Sigmoid colon (tissue), 6 donors: ENCODE measurements at regions not wholly inside any gene's neighbourhood (a gene's known extent, or its start where the extent isn't known, plus 50 kb on each side); places are given as distances from the start of the nearest gene placed in this dataset.

ENCODE experiments used
- DNase-seq: peaks from one replicate; pipeline ENCODE4 v3.0.0-alpha.2; 2019
- H3K27ac ChIP-seq, 4 donors: fragments of 200-600 bp; sonication (generic); one replicate each; pipeline ENCODE4 v1.5.1; 2016 to 2019; ENCODE audit warnings: mild to moderate bottlenecking in 1 of 4
- H3K27me3 ChIP-seq, 3 donors: fragments of 200-600 bp; sonication (generic); one replicate each; pipeline ENCODE4 v1.5.1; 2019; ENCODE audit warnings: mild to moderate bottlenecking in 1 of 3
- H3K36me3 ChIP-seq, 4 donors: fragments of 200-600 bp; sonication (generic); one replicate each; pipeline ENCODE4 v1.5.1; 2016 to 2019
- H3K4me1 ChIP-seq, 4 donors: fragments of 200-600 bp; sonication (generic); one replicate each; pipeline ENCODE4 v1.5.1; 2017 to 2019
- H3K4me3 ChIP-seq, 4 donors: fragments of 200-600 bp; sonication (generic); one replicate each; pipeline ENCODE4 v1.5.1; 2017 to 2019; ENCODE audit warnings: mild to moderate bottlenecking in 2 of 4, moderate library complexity in 1 of 4
- H3K9me3 ChIP-seq, 4 donors: fragments of 200-600 bp in 3 of 4; sonication (generic) in 3 of 4; one replicate each; pipeline versions ENCODE4 v1.5.1 to v1.6.1; 2013 to 2019
- CTCF ChIP-seq, 4 experiments: fragments of 450-650 bp in 3 of 4; fragments of 200-600 bp in 1 of 4; IDR thresholded peaks; one replicate each; pipeline ENCODE4 v1.5.1; 2016 to 2019; ENCODE audit warnings: antibody characterized with exemption in 4 of 4, mild to moderate bottlenecking in 3 of 4, moderate library complexity in 2 of 4
- EP300 ChIP-seq, 4 donors: sonication (generic); formaldehyde crosslinking; IDR thresholded peaks; one replicate each; pipeline ENCODE4 v1.6.1; 2017; ENCODE audit warnings: antibody characterized with exemption in 4 of 4
- POLR2A ChIP-seq, 2 donors: fragments of 450-650 bp; IDR thresholded peaks; one replicate each; pipeline ENCODE4 v1.6.1; 2016; ENCODE audit warnings: antibody characterized with exemption in 2 of 2, mild to moderate bottlenecking in 2 of 2, moderate library complexity in 2 of 2
- POLR2AphosphoS5 ChIP-seq, 4 donors: sonication (generic); formaldehyde crosslinking; IDR thresholded peaks; one replicate each; pipeline ENCODE4 v1.6.1; 2017; ENCODE audit warnings: antibody characterized with exemption in 4 of 4
- WGBS, 2 donors: extraction: QIAGEN DNeasy Blood & Tissue Kit; methylation state at CpG; one replicate each; pipeline ENCODE4 v1.1.7; 2013; 5-methylcytosine and 5-hydroxymethylcytosine counted together
- intact Hi-C: fragments of 100-400 bp; cut with DNase I; formaldehyde crosslinking; loops from one replicate; pipeline ENCODE4 v1.15.1; 2023
- donor health status: healthy with polysubstance abuse.
- donor health status: healthy.

- DNase-seq, result no peak
- intact Hi-C loops, result no loop called here
- 12 to 30% methylated on average over 4 of the region's 4 CpGs for WGBS, 2 donors
- Histone ChIP-seq H3K27me3 (no peaks in the 10 kb centered on the region), H3K9me3 (no peaks in the 10 kb centered on the region), H3K27ac (no peak overlapping the region), H3K4me3 (no peak overlapping the region), H3K36me3 (no peaks in the 10 kb centered on the region), H3K4me1 (no peaks in the 10 kb centered on the region)
- TF ChIP-seq CTCF (IDR thresholded peaks at IDR 0.05) (no peak), POLR2AphosphoS5 (IDR thresholded peaks at IDR 0.05) (no peak), EP300 (IDR thresholded peaks at IDR 0.05) (no peak), POLR2A (IDR thresholded peaks at IDR 0.05) (no peak)
These were observed 256.4 kb upstream of the CDH6 start for GRCh38 chr5:30937070-30937469.

- no peaks in the 10 kb centered on the region for H3K27me3 ChIP-seq
- no peaks in the 10 kb centered on the region for H3K4me1 ChIP-seq
- H3K4me3 ChIP-seq, result no peak overlapping the region
- intact Hi-C loops, result no loop called here
- no peaks in the 10 kb centered on the region for H3K36me3 ChIP-seq
- 82 to 85% methylated on average over 4 of the region's 4 CpGs for WGBS, 2 donors
- no peak overlapping the region for H3K27ac ChIP-seq
- no peak for TF ChIP-seq POLR2AphosphoS5 (IDR thresholded peaks at IDR 0.05)
- TF ChIP-seq CTCF (IDR thresholded peaks at IDR 0.05), result no peak
- no peak for TF ChIP-seq EP300 (IDR thresholded peaks at IDR 0.05)
- TF ChIP-seq POLR2A (IDR thresholded peaks at IDR 0.05), result no peak
- no peak for DNase-seq
- no peaks in the 10 kb centered on the region for H3K9me3 ChIP-seq
These were observed 259.9 kb upstream of the CDH6 start for GRCh38 chr5:30933599-30933998.

- no peaks in the 10 kb centered on the region for H3K9me3 ChIP-seq
- no peak overlapping the region for H3K27ac ChIP-seq
- H3K27me3 ChIP-seq, result no peaks in the 10 kb centered on the region
- intact Hi-C loops, result no loop called here
- H3K4me3 ChIP-seq, result no peak overlapping the region
- 68 to 72% methylated on average over 4 of the region's 4 CpGs for WGBS, 2 donors
- no peaks in the 10 kb centered on the region for H3K4me1 ChIP-seq
- TF ChIP-seq EP300 (IDR thresholded peaks at IDR 0.05) (no peak), POLR2A (IDR thresholded peaks at IDR 0.05) (no peak), POLR2AphosphoS5 (IDR thresholded peaks at IDR 0.05) (no peak), CTCF (IDR thresholded peaks at IDR 0.05) (no peak)
- H3K36me3 ChIP-seq, result no peaks in the 10 kb centered on the region
- no peak for DNase-seq
These were observed 261.0 kb upstream of the CDH6 start for GRCh38 chr5:30932273-30933017.

GRCh38 chr5:30930736-30931135 lies 262.8 kb upstream of the CDH6 start:
- Histone ChIP-seq H3K27ac (no peak overlapping the region), H3K36me3 (no peaks in the 10 kb centered on the region), H3K4me1 (no peaks in the 10 kb centered on the region), H3K4me3 (no peak overlapping the region), H3K27me3 (no peaks in the 10 kb centered on the region), H3K9me3 (no peaks in the 10 kb centered on the region)
- 62 to 63% methylated on average over 2 of the region's 2 CpGs for WGBS, 2 donors
- intact Hi-C loops, result no loop called here
- DNase-seq, result no peak
- TF ChIP-seq POLR2AphosphoS5 (IDR thresholded peaks at IDR 0.05) (no peak), POLR2A (IDR thresholded peaks at IDR 0.05) (no peak), EP300 (IDR thresholded peaks at IDR 0.05) (no peak), CTCF (IDR thresholded peaks at IDR 0.05) (no peak)

GRCh38 chr5:30928956-30929355 lies 264.5 kb upstream of the CDH6 start:
- no peaks in the 10 kb centered on the region for H3K4me1 ChIP-seq
- DNase-seq, result no peak
- H3K4me3 ChIP-seq, result no peak overlapping the region
- H3K9me3 ChIP-seq, result no peaks in the 10 kb centered on the region
- no peaks in the 10 kb centered on the region for H3K36me3 ChIP-seq
- H3K27me3 ChIP-seq, result no peaks in the 10 kb centered on the region
- intact Hi-C loops, result no loop called here
- TF ChIP-seq POLR2A (IDR thresholded peaks at IDR 0.05), result no peak
- no peak for TF ChIP-seq EP300 (IDR thresholded peaks at IDR 0.05)
- no peak for TF ChIP-seq CTCF (IDR thresholded peaks at IDR 0.05)
- H3K27ac ChIP-seq, result no peak overlapping the region
